NCI-H2107 (cell line): ENCODE measurements at regions not wholly inside any gene's neighbourhood (a gene's known extent, or its start where the extent isn't known, plus 50 kb on each side); places are given as distances from the start of the nearest gene placed in this dataset.

ENCODE experiments used
- DNase-seq: peaks from one replicate; lab custom pipeline; 2025; lab: John Stamatoyannopoulos, UW

- DNase-seq, result no peak
These were observed 173.2 kb upstream of the TRPC7 start for GRCh38 chr5:136538534-136538933.

- DNase-seq, result no peak
These were observed 163.7 kb upstream of the TRPC7 start for GRCh38 chr5:136529081-136529480.

- DNase-seq, result no peak
These were observed 163.2 kb upstream of the TRPC7 start for GRCh38 chr5:136528481-136529030.

DNA sequence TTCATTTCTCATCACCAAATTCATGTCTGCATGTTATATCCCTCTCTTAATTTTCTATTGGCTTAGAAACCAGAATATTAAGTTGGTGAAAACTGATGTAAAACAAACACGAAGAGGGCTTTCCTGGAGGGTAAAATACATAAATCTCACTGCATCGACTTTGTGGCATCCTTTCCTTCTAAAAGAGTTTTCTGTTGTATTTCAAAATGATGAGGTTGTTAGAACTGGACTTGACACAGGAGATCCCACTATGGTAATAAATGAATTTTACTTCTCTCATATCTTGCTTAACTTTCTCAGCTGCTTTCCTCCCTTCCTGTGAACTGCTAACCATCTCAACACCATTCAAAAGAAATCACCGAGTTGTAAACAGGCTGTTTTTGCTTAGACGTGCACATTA, 162.0 kb upstream of the TRPC7 start:
- DNase-seq, result no peak

DNA sequence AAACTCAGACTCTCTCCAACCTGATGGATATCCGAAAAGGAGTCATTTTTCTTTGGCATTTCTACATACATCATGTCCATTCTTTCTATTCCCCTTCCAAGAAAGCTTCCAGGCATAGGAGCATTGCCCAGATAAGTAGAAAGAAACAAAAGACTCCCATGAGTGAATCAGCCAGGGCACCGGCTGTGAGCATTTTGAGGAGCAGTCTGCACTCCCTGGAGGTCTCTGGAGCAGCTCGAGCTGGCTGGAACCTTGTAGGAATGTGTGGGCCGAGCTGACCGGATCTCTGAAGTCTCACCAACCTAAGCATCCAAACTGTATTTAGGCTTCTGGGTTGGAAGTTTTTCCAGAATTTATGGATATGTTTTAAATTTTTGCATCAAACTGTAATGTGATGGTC, 161.4 kb upstream of the TRPC7 start:
- DNase-seq, result no peak

- no peak for DNase-seq
These were observed 160.7 kb upstream of the TRPC7 start for GRCh38 chr5:136526021-136526420.

GRCh38 chr5:136525597-136525996, 160.3 kb upstream of the TRPC7 start:
- DNase-seq, result no peak

DNA sequence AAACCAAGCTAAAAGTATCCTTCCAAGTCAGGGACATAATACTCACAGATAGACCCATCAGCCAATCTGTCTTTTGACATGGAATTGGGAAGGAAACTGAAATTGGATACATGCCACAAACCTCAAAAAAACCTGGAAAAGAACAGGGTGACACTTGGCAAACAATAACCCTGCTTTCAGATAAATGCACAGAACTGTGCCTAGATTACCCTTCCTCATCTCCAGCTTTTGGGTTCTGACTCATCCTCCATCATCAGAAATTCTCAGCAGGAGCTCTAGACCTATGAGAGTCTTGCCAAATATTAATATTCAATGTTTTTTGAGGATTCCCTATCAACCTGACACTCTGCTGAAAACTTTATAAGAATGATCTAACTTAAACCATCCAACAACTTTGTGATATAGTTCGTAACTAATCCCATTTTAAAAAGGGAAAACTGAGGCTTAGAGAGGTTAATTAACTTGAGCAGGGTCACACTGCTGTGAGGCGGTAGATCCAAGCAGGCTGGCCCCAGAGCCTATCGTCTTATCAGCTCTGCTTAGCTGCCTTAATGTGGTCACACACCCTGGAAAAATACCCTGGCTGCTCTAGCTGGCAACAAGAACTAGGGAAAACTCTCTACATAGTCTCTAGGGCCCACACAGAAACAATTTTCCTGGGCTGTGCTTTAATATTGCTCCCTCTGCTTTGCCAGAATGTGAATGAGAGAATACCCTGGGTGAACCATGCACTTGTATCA, 157.0 kb upstream of the TRPC7 start:
- no peak for DNase-seq

DNA sequence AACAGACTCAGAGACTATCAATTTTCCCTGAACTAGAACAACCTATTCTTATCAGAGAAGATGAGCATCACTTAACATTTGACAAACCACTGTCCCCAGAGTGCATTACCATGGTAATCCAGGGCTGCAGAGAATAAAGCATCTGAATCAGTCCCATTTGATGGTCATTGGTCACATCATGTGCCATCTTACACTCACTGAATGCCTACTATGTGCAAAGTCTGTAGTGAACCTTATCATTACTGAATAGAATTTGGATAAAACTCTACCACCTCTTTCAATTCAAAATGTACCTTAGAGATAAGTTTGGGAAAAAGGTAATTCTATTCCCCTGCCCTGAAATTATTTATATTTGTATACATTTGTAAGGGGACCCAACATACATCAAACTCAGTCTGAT, 156.4 kb upstream of the TRPC7 start:
- DNase-seq, result no peak

- DNase-seq, result no peak
These were observed 153.5 kb upstream of the TRPC7 start for GRCh38 chr5:136518814-136519213.

- no peak for DNase-seq
These were observed 152.8 kb upstream of the TRPC7 start for GRCh38 chr5:136518174-136518573.

DNA sequence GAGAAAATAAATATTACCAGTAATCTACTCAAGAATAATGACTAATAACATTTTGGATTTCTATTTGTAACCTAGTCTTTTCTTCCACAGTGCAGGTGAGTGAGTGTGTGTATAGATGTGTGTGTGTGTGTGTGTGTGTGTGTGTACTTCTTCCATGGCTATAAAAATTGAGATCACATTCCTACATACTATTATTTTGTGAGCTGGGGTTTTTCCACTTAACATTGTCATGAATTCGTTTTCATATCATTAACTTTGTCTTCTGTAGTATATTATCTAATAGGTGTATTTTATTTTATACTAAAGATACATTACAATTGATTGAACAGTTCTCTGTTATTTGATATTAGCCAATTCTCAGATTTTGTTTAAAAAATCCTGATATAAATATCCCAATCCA, 152.4 kb upstream of the TRPC7 start:
- DNase-seq, result no peak

GRCh38 chr5:136516637-136517036, 151.3 kb upstream of the TRPC7 start:
- no peak for DNase-seq

DNA sequence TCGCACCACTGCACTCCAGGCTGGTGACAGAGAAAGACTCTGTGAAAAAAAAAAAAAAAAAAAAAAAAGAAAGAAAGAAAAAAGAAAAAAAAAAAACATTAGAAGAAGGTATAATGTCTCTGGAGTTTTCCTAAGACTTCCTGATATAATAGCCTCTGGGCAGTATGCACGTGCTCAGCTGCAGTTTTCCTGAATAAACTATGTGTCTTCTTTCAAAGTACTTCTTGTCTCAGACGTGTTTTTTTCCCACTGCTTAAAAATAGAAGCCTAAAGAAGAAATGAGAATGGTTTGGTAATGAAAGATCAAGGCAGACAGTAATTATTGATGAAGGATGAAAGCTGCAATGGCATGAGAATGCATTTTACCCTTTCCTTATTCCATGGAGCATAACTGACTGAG, 148.1 kb upstream of the TRPC7 start:
- DNase-seq, result no peak

DNA sequence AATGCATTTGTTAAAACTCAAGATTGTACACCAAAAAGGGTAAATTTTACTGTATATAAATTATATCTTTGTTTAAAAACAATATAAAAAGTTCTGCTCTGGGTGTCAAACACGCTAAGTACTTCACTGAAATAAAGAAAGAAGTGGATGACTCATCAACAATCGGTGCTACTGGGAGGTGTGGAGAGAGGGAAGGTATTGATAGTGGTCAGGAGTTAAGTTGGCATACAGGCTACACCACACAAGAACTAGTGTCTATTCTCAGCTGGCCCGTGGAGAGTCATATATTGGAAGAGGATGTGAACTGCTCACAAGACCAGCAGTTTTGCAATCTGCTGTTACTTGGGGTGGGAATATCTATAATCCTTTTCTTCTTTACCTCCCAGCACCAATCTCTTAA, 145.7 kb upstream of the TRPC7 start:
- no peak for DNase-seq

- no peak for DNase-seq
These were observed 145.1 kb upstream of the TRPC7 start for GRCh38 chr5:136510481-136510880.

DNA sequence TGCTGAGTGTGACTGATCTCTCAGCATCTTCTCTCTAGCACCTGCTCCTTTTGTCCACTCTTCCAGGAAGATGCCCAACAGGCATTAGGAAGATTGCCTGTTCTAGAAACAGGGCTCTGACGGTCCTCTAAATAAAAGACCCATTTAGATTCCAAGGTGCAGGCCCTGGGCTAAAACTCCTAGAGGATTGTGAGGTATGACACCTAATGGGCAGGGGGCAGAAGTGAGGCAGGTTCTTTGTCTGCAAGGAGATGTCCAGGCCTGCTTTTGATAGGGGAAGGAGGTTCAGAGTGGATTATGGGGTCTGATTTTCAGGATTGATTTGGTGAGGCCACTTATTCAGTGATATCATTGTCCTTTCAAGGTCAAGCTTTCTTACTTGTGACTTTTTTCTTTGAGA, 140.8 kb upstream of the TRPC7 start:
- DNase-seq, result no peak

GRCh38 chr5:136501133-136501532, 135.8 kb upstream of the TRPC7 start:
- no peak for DNase-seq

DNA sequence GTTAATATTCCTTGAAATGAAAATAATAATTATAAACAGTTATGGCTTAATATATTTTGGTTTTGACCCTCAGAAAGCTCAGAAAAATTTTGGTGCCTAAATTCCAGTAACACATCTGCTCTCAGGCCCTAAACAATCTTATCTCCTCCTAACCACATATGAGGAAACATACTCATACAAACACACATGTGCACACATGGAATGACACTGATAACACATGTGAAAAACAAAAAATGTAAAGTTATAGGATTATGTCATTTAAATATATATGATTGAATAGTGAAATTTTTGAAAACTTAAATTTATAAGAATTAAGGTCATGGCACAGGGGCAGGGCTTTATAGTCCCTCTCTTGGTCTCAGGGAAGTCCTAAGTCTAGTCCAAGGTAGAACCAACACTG, 127.2 kb upstream of the TRPC7 start:
- DNase-seq, result no peak

DNA sequence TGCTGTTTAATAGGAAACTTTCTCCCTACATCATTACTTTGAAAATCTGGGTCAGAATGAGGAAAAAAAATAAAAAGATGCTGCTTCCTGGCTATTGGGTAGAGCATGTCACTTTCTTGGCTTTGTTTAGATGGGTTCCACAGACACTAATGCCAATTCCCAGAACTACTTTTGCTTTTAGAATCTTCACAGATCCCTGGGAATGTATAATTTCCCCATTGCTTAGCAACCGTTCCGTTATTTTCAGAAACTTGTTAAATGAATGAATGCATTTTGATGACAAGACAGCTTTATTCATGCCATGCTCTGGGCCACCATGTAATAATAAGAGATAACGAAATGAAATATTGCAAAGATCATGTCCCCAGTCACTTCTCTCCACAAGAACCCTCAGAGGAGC, 126.5 kb upstream of the TRPC7 start:
- DNase-seq, result no peak

- no peak for DNase-seq
These were observed 119.5 kb upstream of the TRPC7 start for GRCh38 chr5:136484808-136485325.

- no peak for DNase-seq
These were observed 116.9 kb upstream of the TRPC7 start for GRCh38 chr5:136482206-136482605.

GRCh38 chr5:136474466-136474865, 109.1 kb upstream of the TRPC7 start:
- no peak for DNase-seq

DNA sequence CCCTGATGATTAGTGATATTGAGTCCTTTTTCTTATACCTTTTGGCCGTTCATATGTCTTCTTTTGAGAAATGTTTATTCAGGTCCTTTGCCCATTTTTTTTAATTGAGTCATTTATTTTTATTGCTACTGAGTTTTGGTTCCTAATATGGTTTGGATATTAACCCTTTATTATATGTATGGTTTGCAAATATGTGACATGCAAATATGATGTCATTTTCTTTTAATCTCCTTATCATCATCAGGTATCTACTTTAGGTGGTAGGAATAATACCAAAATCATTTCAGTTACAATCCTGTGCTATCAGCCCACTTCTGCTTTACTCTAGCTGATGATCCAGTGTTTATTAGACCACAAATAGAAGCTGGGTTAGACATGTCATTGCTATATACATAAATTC, 102.3 kb upstream of the TRPC7 start:
- DNase-seq, result no peak
